ENCODE measurements at regions not wholly inside any gene's neighbourhood (a gene's known extent, or its start where the extent isn't known, plus 50 kb on each side); places are given as distances from the start of the nearest gene placed in this dataset.

DNA sequence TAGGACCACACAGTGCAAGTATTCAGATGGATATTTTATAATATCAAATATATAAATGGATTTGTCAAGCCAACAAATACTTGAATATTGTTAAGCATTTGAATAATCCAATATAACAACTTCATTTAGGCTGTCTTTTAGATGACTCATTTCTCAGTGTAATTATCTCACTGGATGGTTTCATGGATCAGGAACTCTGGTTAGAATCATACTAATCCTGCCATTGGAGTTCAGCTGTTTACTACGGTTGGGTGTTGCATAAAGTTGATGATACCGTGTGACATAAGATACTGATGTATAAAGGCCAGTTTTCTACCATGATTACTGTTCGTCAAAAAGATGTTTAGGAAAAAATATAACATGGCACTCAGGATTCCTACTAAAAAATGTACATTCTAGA is 196.3 kb downstream of the TSHZ3 start:
- WGBS (ENCODE audit: insufficient coverage), result 100% methylated on average over 1 of the region's 3 CpGs
- peaks cover 2 to 6% (median 5%) of the 10 kb centered on the region in 3 donors for H3K27me3 Mint-ChIP-seq (ENCODE audit: low read depth in 3 of 3)
- no peaks in the 10 kb centered on the region for H3K79me2 ChIP-seq (ENCODE audit: insufficient read depth, low read length)

DNA sequence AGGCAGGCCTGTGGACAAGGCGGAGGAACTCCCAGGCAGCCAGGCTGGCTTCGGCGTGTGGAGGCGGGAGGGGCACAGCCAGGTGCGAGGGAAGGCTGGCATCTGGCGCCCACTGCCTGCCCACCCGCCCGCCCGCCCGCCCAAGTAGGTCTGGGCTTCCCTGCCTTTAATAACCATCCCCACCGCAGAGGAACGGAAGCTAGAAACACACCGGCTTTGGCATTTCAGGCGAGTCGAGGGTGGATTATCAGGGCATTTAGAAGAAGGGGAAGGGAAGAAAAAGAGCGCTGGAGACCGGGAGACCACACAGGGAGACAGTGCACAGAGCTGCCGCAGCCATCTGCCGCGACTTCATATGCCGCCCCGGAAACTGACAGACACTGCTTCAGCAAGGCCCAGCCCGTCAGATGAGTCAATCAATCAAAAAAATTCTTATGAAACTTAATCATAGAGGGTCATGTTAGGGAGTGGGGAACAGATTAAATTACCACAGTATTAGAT is 199.7 kb downstream of the TSHZ3 start:
- Histone ChIP-seq H3K79me2 (ENCODE audit: insufficient read depth, low read length) (no peaks in the 10 kb centered on the region), H3K27ac (ENCODE audit: low read depth in 1 of 2, low read length in 2 of 2) (no peak overlapping the region), H3K4me3 (replicated peaks in 1 of 3; ENCODE audit: low read depth in 2 of 3, low read length in 3 of 3) (no peak overlapping the region), H3K36me3 (replicated peaks in 1 of 2; ENCODE audit: control insufficient read depth in 1 of 2, insufficient read depth in 2 of 2, low read length in 2 of 2) (no peaks in the 10 kb centered on the region), H2AFZ (ENCODE audit: insufficient read depth, low read depth, low read length, poor library complexity, severe bottlenecking) (no peak overlapping the region), H4K20me1 (ENCODE audit: insufficient read depth, low read length) (no peaks in the 10 kb centered on the region), H3K4me1 (ENCODE audit: control insufficient read depth in 1 of 2, insufficient read depth in 2 of 2, low read length in 2 of 2) (no peaks in the 10 kb centered on the region), H3K9ac (ENCODE audit: insufficient read depth, low read length, poor library complexity, severe bottlenecking) (no peak overlapping the region), H3K9me3 (replicated peaks in 1 of 2; ENCODE audit: control insufficient read depth in 1 of 2, insufficient read depth in 1 of 2, low read length in 2 of 2) (no peaks in the 10 kb centered on the region), H3K27me3 (ENCODE audit: control insufficient read depth in 2 of 2, insufficient read depth in 2 of 2, low read length in 2 of 2) (no peaks in the 10 kb centered on the region), H3K4me2 (replicated peaks; ENCODE audit: extremely low read depth, low read length, poor library complexity, severe bottlenecking) (no peak overlapping the region)
- Mint-ChIP-seq H3K27ac (no peak overlapping the region), H3K36me3 (no peaks in the 10 kb centered on the region), H3K4me1 (no peaks in the 10 kb centered on the region), H3K9me3 (peaks cover 0 to 5% (median 0%) of the 10 kb centered on the region in 7 donors), H3K4me3 (no peak overlapping the region), H3K27me3 (ENCODE audit: low read depth in 3 of 3) (peaks cover 0 to 4% (median 0%) of the 10 kb centered on the region in 3 donors)
- intact Hi-C loops (cut with micrococcal nuclease), result no loop called here
- WGBS (ENCODE audit: insufficient coverage), result 90% methylated on average over 8 of the region's 23 CpGs
- TF ChIP-seq, protein P1, sequence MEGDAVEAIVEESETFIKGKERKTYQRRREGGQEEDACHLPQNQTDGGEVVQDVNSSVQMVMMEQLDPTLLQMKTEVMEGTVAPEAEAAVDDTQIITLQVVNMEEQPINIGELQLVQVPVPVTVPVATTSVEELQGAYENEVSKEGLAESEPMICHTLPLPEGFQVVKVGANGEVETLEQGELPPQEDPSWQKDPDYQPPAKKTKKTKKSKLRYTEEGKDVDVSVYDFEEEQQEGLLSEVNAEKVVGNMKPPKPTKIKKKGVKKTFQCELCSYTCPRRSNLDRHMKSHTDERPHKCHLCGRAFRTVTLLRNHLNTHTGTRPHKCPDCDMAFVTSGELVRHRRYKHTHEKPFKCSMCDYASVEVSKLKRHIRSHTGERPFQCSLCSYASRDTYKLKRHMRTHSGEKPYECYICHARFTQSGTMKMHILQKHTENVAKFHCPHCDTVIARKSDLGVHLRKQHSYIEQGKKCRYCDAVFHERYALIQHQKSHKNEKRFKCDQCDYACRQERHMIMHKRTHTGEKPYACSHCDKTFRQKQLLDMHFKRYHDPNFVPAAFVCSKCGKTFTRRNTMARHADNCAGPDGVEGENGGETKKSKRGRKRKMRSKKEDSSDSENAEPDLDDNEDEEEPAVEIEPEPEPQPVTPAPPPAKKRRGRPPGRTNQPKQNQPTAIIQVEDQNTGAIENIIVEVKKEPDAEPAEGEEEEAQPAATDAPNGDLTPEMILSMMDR (IDR thresholded peaks at IDR 0.05), result no peak
- DNase-seq, result no peak

More for the DNA sequence above, 196.3 kb downstream of the TSHZ3 start:
- Mint-ChIP-seq H3K36me3 (no peaks in the 10 kb centered on the region), H3K27ac (no peak overlapping the region), H3K4me1 (no peaks in the 10 kb centered on the region), H3K4me3 (no peak overlapping the region), H3K9me3 (peaks cover 0 to 3% (median 0%) of the 10 kb centered on the region in 7 donors)
- Histone ChIP-seq H3K9ac (ENCODE audit: insufficient read depth, low read length, poor library complexity, severe bottlenecking) (no peak overlapping the region), H3K9me3 (replicated peaks in 1 of 2; ENCODE audit: control insufficient read depth in 1 of 2, insufficient read depth in 1 of 2, low read length in 2 of 2) (no peaks in the 10 kb centered on the region), H3K36me3 (replicated peaks in 1 of 2; ENCODE audit: control insufficient read depth in 1 of 2, insufficient read depth in 2 of 2, low read length in 2 of 2) (no peaks in the 10 kb centered on the region), H3K27ac (ENCODE audit: low read depth in 1 of 2, low read length in 2 of 2) (no peak overlapping the region), H3K4me2 (replicated peaks; ENCODE audit: extremely low read depth, low read length, poor library complexity, severe bottlenecking) (no peak overlapping the region), H3K27me3 (ENCODE audit: control insufficient read depth in 2 of 2, insufficient read depth in 2 of 2, low read length in 2 of 2) (peaks cover 0 to 2% of the 10 kb centered on the region in 2 donors), H2AFZ (ENCODE audit: insufficient read depth, low read depth, low read length, poor library complexity, severe bottlenecking) (no peak overlapping the region), H3K4me3 (replicated peaks in 1 of 3; ENCODE audit: low read depth in 2 of 3, low read length in 3 of 3) (no peak overlapping the region), H4K20me1 (ENCODE audit: insufficient read depth, low read length) (no peaks in the 10 kb centered on the region), H3K4me1 (ENCODE audit: control insufficient read depth in 1 of 2, insufficient read depth in 2 of 2, low read length in 2 of 2) (no peaks in the 10 kb centered on the region)
- TF ChIP-seq, protein P1 (IDR thresholded peaks at IDR 0.05), result no peak
- intact Hi-C loops (cut with micrococcal nuclease), result no loop called here
- no peak for DNase-seq
